H1 (cell line): ENCODE measurements at regions not wholly inside any gene's neighbourhood (a gene's known extent, or its start where the extent isn't known, plus 50 kb on each side); places are given as distances from the start of the nearest gene placed in this dataset.

ENCODE experiments used
- CTCF ChIA-PET: fragments of 300-600 bp; sonication (Branson Sonifier 250); formaldehyde crosslinking; loops from one replicate; lab custom pipeline; 2021; ENCODE audit not compliant: partially characterized antibody; lab: Charles Lee
- POLR2A ChIA-PET: fragments of 300-600 bp; sonication (Branson Sonifier 250); formaldehyde crosslinking; loops from one replicate; lab custom pipeline; 2021; ENCODE audit warnings: inconsistent platforms; ENCODE audit not compliant: partially characterized antibody; lab: Charles Lee
- DNase-seq, 2 experiments: peaks; one replicate each; pipeline versions ENCODE4 v3.0.0 to v3.0.0-alpha.2; 2010 to 2022; ENCODE audit warnings: low spot score in 2 of 2, low read depth in 1 of 2, mixed read lengths in 1 of 2
- FAIRE-seq: peaks from 2 replicates; lab custom pipeline; 2011; peaks lifted over from hg19 to GRCh38; lab: Jason Lieb, UNC
- H2AFZ ChIP-seq: 2 replicates; pipeline ENCODE4 v1.8.1; 2012; ENCODE audit warnings: low read length, inconsistent platforms
- H2AK5ac ChIP-seq: 2 replicates; pipeline ENCODE4 v1.6.1; 2013; ENCODE audit warnings: low read depth, low read length
- H2BK120ac ChIP-seq: replicated peaks from 2 replicates; pipeline ENCODE3; 2013; ENCODE audit warnings: low read depth, low read length, inconsistent platforms
- H2BK12ac ChIP-seq: 2 replicates; pipeline ENCODE4 v1.6.1; 2013; ENCODE audit warnings: low read depth, low read length
- H2BK15ac ChIP-seq: 2 replicates; pipeline ENCODE4 v1.6.1; 2013; ENCODE audit warnings: low read length
- H2BK20ac ChIP-seq: 2 replicates; pipeline ENCODE4 v1.6.1; 2013; ENCODE audit warnings: low read length
- H2BK5ac ChIP-seq: 2 replicates; pipeline ENCODE4 v1.6.1; 2013; ENCODE audit warnings: low read depth, low read length
- H3K14ac ChIP-seq: 2 replicates; pipeline ENCODE4 v1.6.1; 2013; ENCODE audit warnings: inconsistent platforms; ENCODE audit not compliant: insufficient read length
- H3K18ac ChIP-seq: 2 replicates; pipeline ENCODE4 v1.6.1; 2013; ENCODE audit warnings: low read length; ENCODE audit errors: extremely low read depth
- H3K23ac ChIP-seq: 2 replicates; pipeline ENCODE4 v1.6.1; 2013; ENCODE audit warnings: inconsistent platforms; ENCODE audit not compliant: insufficient read length
- H3K23me2 ChIP-seq: 2 replicates; pipeline ENCODE4 v1.6.1; 2013; ENCODE audit warnings: low read depth, low read length
- H3K27ac ChIP-seq: 2 replicates; pipeline ENCODE4 v1.6.1; 2011; ENCODE audit warnings: low read depth, low read length, inconsistent platforms
- H3K27me3 ChIP-seq, 4 experiments: replicated peaks in 1 of 4; 1 replicate in 1 of 4; 2 replicates in 3 of 4; pipeline versions ENCODE4 v1.6.1 to v1.8.1; 2011 to 2013; ENCODE audit warnings: low read length in 3 of 4, mild to moderate bottlenecking in 3 of 4, inconsistent platforms in 2 of 4, mixed read lengths in 2 of 4, moderate library complexity in 1 of 4; ENCODE audit not compliant: control insufficient read depth in 3 of 4, insufficient read depth in 3 of 4; ENCODE audit errors: extremely low read depth in 1 of 4
- H3K36me3 ChIP-seq, 4 experiments: 2 replicates each; pipeline versions ENCODE4 v1.6.1 to v1.8.1; 2011 to 2013; ENCODE audit warnings: mild to moderate bottlenecking in 4 of 4, low read length in 3 of 4, moderate library complexity in 2 of 4, control low read depth in 1 of 4, inconsistent platforms in 1 of 4; ENCODE audit not compliant: insufficient read depth in 4 of 4, control insufficient read depth in 2 of 4
- H3K4ac ChIP-seq: replicated peaks from 2 replicates; pipeline ENCODE3; 2013; ENCODE audit warnings: low read length, low read depth, mixed read lengths, inconsistent platforms; ENCODE audit not compliant: insufficient read length
- H3K4me1 ChIP-seq, 4 experiments: replicated peaks in 1 of 4; 1 replicate in 1 of 4; 2 replicates in 3 of 4; pipeline versions ENCODE4 v1.6.1 to v1.8.1; 2011 to 2013; ENCODE audit warnings: low read length in 3 of 4, inconsistent platforms in 2 of 4, mixed read lengths in 1 of 4; ENCODE audit not compliant: insufficient read depth in 4 of 4, control insufficient read depth in 3 of 4
- H3K4me2 ChIP-seq, 2 experiments: 2 replicates each; pipeline versions ENCODE4 v1.6.1 to v1.8.1; 2011 to 2013; ENCODE audit warnings: low read depth in 2 of 2, low read length in 2 of 2, control low read depth in 1 of 2, inconsistent platforms in 1 of 2, mild to moderate bottlenecking in 1 of 2; ENCODE audit not compliant: insufficient read depth in 1 of 2
- H3K4me3 ChIP-seq, 4 experiments: fragments of 200-600, 300-600 bp in 1 of 4; sonication (generic), shearing (Covaris generic), sonication (Bioruptor Twin) in 1 of 4; 2 replicates each; pipeline versions ENCODE4 v1.5.1 to v1.8.1; 2011 to 2016; ENCODE audit warnings: low read length in 4 of 4, low read depth in 3 of 4, control low read depth in 2 of 4, inconsistent platforms in 2 of 4, mild to moderate bottlenecking in 2 of 4, mixed read lengths in 1 of 4, moderate library complexity in 1 of 4; ENCODE audit not compliant: insufficient read depth in 2 of 4; ENCODE audit errors: extremely low read depth in 1 of 4
- H3K56ac ChIP-seq: replicated peaks from 2 replicates; pipeline ENCODE3; 2013; ENCODE audit warnings: low read depth, mild to moderate bottlenecking, mixed read lengths, low read length, inconsistent platforms; ENCODE audit not compliant: insufficient read length
- H3K79me1 ChIP-seq: 2 replicates; pipeline ENCODE4 v1.6.1; 2013; ENCODE audit warnings: low read depth, low read length, control low read depth
- H3K79me2 ChIP-seq, 2 experiments: 2 replicates each; pipeline versions ENCODE4 v1.6.1 to v1.8.1; 2012 to 2013; ENCODE audit warnings: low read length in 2 of 2, mild to moderate bottlenecking in 2 of 2, inconsistent platforms in 1 of 2; ENCODE audit not compliant: insufficient read depth in 2 of 2, control insufficient read depth in 1 of 2
- H3K9ac ChIP-seq, 4 experiments: replicated peaks in 1 of 4; 1 replicate in 1 of 4; 2 replicates in 3 of 4; pipeline versions ENCODE4 v1.6.1 to v1.8.1; 2011 to 2013; ENCODE audit warnings: low read depth in 3 of 4, low read length in 3 of 4, control low read depth in 2 of 4, mild to moderate bottlenecking in 2 of 4, moderate library complexity in 2 of 4, inconsistent platforms in 1 of 4; ENCODE audit errors: extremely low read depth in 1 of 4
- H3K9me3 ChIP-seq, 2 experiments: 2 replicates each; pipeline versions ENCODE4 v1.6.1 to v1.8.1; 2012 to 2013; ENCODE audit warnings: mild to moderate bottlenecking in 2 of 2, moderate library complexity in 2 of 2, control low read depth in 1 of 2, inconsistent platforms in 1 of 2, low read depth in 1 of 2, low read length in 1 of 2, mixed read lengths in 1 of 2; ENCODE audit not compliant: insufficient read depth in 2 of 2
- H4K20me1 ChIP-seq, 2 experiments: replicated peaks in 1 of 2; 2 replicates each; pipeline versions ENCODE3 to v1.8.1; 2011 to 2013; ENCODE audit warnings: inconsistent platforms in 2 of 2, low read length in 2 of 2, mild to moderate bottlenecking in 1 of 2; ENCODE audit not compliant: insufficient read depth in 2 of 2, control insufficient read depth in 1 of 2
- H4K5ac ChIP-seq: 2 replicates; pipeline ENCODE4 v1.6.1; 2013; ENCODE audit warnings: low read length, low read depth, mixed read lengths, inconsistent platforms; ENCODE audit not compliant: insufficient read length
- H4K8ac ChIP-seq: 2 replicates; pipeline ENCODE4 v1.8.0; 2013; ENCODE audit warnings: mild to moderate bottlenecking, moderate library complexity, low read length, inconsistent platforms; ENCODE audit not compliant: insufficient read depth; ENCODE audit errors: extremely low read depth
- H4K91ac ChIP-seq: replicated peaks from 2 replicates; pipeline ENCODE3; 2013; ENCODE audit warnings: low read length, mixed read lengths, inconsistent platforms; ENCODE audit not compliant: insufficient read length
- CBX8 ChIP-seq: fragments of 300-800, 300-1000 bp; sonication (generic); IDR thresholded peaks from 2 replicates; pipeline ENCODE4 v1.7.1; 2016; ENCODE audit warnings: low read depth, low read length, borderline replicate concordance
- CHD1 ChIP-seq: IDR thresholded peaks from 2 replicates; pipeline ENCODE4 v1.6.1; 2012; ENCODE audit warnings: low read depth, low read length, improper control_type of control experiment
- E2F6 ChIP-seq: IDR thresholded peaks from 2 replicates; pipeline ENCODE4 v1.6.1; 2012; ENCODE audit warnings: inconsistent platforms
- HDAC2 ChIP-seq, 2 experiments: fragments of 300-600 bp in 1 of 2; sonication (generic) in 1 of 2; IDR thresholded peaks; 2 replicates each; pipeline ENCODE4 v1.6.1; 2011 to 2012; ENCODE audit warnings: low read depth in 2 of 2, low read length in 2 of 2, mild to moderate bottlenecking in 2 of 2, moderate library complexity in 2 of 2, borderline replicate concordance in 1 of 2, inconsistent platforms in 1 of 2
- KDM5A ChIP-seq: fragments of 200-600 bp; IDR thresholded peaks from 2 replicates; pipeline ENCODE4 v1.7.1; 2012; ENCODE audit warnings: mild to moderate bottlenecking, low read length, inconsistent platforms, mixed read lengths
- MAX ChIP-seq: IDR thresholded peaks from 2 replicates; pipeline ENCODE4 v1.6.1; 2012; ENCODE audit warnings: inconsistent platforms
- NANOG ChIP-seq: IDR thresholded peaks from 2 replicates; pipeline ENCODE4 v1.6.1; 2011; ENCODE audit warnings: low read length, low read depth, mild to moderate bottlenecking, inconsistent platforms; ENCODE audit not compliant: insufficient read depth, poor library complexity, severe bottlenecking
- PHF8 ChIP-seq: fragments of 200-600 bp; sonication (generic); conservative IDR thresholded peaks from 2 replicates; pipeline ENCODE4 v1.7.1; 2012; ENCODE audit warnings: low read depth, mild to moderate bottlenecking, inconsistent platforms, low read length, moderate library complexity
- POU5F1 ChIP-seq: IDR thresholded peaks from 2 replicates; pipeline ENCODE4 v1.6.1; 2011; ENCODE audit warnings: low read depth, mild to moderate bottlenecking, low read length, moderate library complexity
- SIRT6 ChIP-seq: IDR thresholded peaks from one replicate; pipeline ENCODE4 v1.7.1; 2012; ENCODE audit warnings: low read length, inconsistent platforms
- SRF ChIP-seq: IDR thresholded peaks from 2 replicates; pipeline ENCODE4 v1.6.1; 2011; ENCODE audit warnings: mild to moderate bottlenecking, low read depth, low read length, moderate library complexity
- TAF1 ChIP-seq: IDR thresholded peaks from 2 replicates; pipeline ENCODE4 v1.6.1; 2011; ENCODE audit warnings: mild to moderate bottlenecking, low read depth, low read length
- TAF7 ChIP-seq: optimal IDR thresholded peaks from 2 replicates; pipeline ENCODE3; 2011; ENCODE audit warnings: low read depth, mild to moderate bottlenecking, inconsistent platforms, low read length, moderate library complexity, borderline replicate concordance
- ZNF274 ChIP-seq: IDR thresholded peaks from 2 replicates; pipeline ENCODE4 v1.7.0; 2012; ENCODE audit warnings: low read length, borderline replicate concordance; ENCODE audit errors: extremely low read depth
- WGBS, 2 experiments: shearing (Covaris generic) in 1 of 2; methylation state at CpG; one replicate each; pipeline versions ENCODE4 v1.1.6 to v1.1.7; 2013 to 2015; ENCODE audit warnings: low lambda C conversion rate in 2 of 2, mixed read lengths in 2 of 2, inconsistent platforms in 1 of 2, low coverage in 1 of 2, missing lambda C conversion rate in 1 of 2; ENCODE audit not compliant: insufficient replicate concordance in 2 of 2, insufficient coverage in 1 of 2, insufficient read length in 1 of 2; ENCODE audit errors: extremely low coverage in 1 of 2, missing lambda C conversion rate in 1 of 2; 5-methylcytosine and 5-hydroxymethylcytosine counted together

- Histone ChIP-seq H3K4me1 (no peaks in the 10 kb centered on the region), H3K4ac (no peak overlapping the region), H2BK120ac (no peak overlapping the region), H2BK20ac (no peak overlapping the region), H3K36me3 (no peaks in the 10 kb centered on the region), H2BK5ac (no peak overlapping the region), H3K14ac (no peak overlapping the region), H2BK15ac (no peak overlapping the region), H3K9me3 (no peaks in the 10 kb centered on the region), H3K79me2 (no peaks in the 10 kb centered on the region), H3K79me1 (no peaks in the 10 kb centered on the region), H2AK5ac (no peak overlapping the region), H4K5ac (no peak overlapping the region), H2BK12ac (no peak overlapping the region), H4K20me1 (no peaks in the 10 kb centered on the region), H3K18ac (no peak overlapping the region), H4K8ac (no peak overlapping the region), H2AFZ (no peak overlapping the region)
- no peak for DNase-seq
- FAIRE-seq, result no peak
- no peak for TF ChIP-seq SIRT6
- TF ChIP-seq POU5F1, result no peak
- no peak for TF ChIP-seq PHF8
- TF ChIP-seq ZNF274, result no peak
- no peak for TF ChIP-seq CBX8
- no peak for TF ChIP-seq HDAC2 (IDR thresholded peaks at IDR 0.05; ENCODE audit: borderline replicate concordance in 1 of 2, low read depth in 2 of 2, low read length in 2 of 2)
- no peak for TF ChIP-seq CHD1
- TF ChIP-seq KDM5A, result no peak
- TF ChIP-seq E2F6, result no peak
- no peak for TF ChIP-seq TAF1
- no peak for TF ChIP-seq MAX
- no peak for TF ChIP-seq NANOG
- TF ChIP-seq SRF, result no peak
- no peak for TF ChIP-seq TAF7
- TF ChIP-seq, all 59 proteins: peak for 0
- Histone ChIP-seq H3K27me3 (no peaks in the 10 kb centered on the region), H3K4me2 (no peak overlapping the region), H3K4me3 (no peak overlapping the region), H3K56ac (no peak overlapping the region), H4K91ac (no peak overlapping the region), H3K9ac (no peak overlapping the region), H3K23me2 (no peaks in the 10 kb centered on the region; the same call in 1 of the 2 replicates), H3K23ac (no peak overlapping the region), H3K27ac (no peak overlapping the region)
- CTCF ChIA-PET, result interaction anchor here (0.8 to 1.3 kb wide), 3 partner anchors 17 to 373 kb away, joined by 3 read pairs; no protein-coding TSS in a partner anchor
- POLR2A ChIA-PET, result interaction anchor here (1.0 kb wide), 1 partner anchor 15 kb away, joined by 3 read pairs; no protein-coding TSS in a partner anchor
- WGBS, 2 experiments, result 85% methylated on average over 3 of the region's 3 CpGs; no CpG with 5 or more reads in 1 of the 2 experiments
Measured at GRCh38 chr13:79988573-79988972, 352.4 kb downstream of the SPRY2 start.
